GM18868 (cell line): ENCODE measurements at regions not wholly inside any gene's neighbourhood (a gene's known extent, or its start where the extent isn't known, plus 50 kb on each side); places are given as distances from the start of the nearest gene placed in this dataset.

ENCODE experiments used
- ATAC-seq: cut with Tn5 transposase; IDR thresholded peaks from one replicate; pipeline ENCODE4 v1.9.1; 2021; ENCODE audit warnings: mild to moderate bottlenecking, moderate library complexity; ENCODE audit not compliant: unreplicated experiment

GRCh38 chr10:126844406-126844805, 60.8 kb upstream of the DOCK1 start:
- ATAC-seq: no peak

- ATAC-seq: no peak
These were observed 58.8 kb upstream of the DOCK1 start for GRCh38 chr10:126846469-126846868.

GRCh38 chr10:126846959-126847358, 58.3 kb upstream of the DOCK1 start:
- no peak for ATAC-seq

- ATAC-seq: no peak
These were observed 57.6 kb upstream of the DOCK1 start for GRCh38 chr10:126847666-126848065.

GRCh38 chr10:126849646-126850045, 55.6 kb upstream of the DOCK1 start:
- no peak for ATAC-seq

- no peak for ATAC-seq
These were observed 53.7 kb upstream of the DOCK1 start for GRCh38 chr10:126851414-126852108.

GRCh38 chr10:126854726-126855495, 50.3 kb upstream of the DOCK1 start:
- ATAC-seq: no peak
